8988T (cell line): ENCODE measurements at regions not wholly inside any gene's neighbourhood (a gene's known extent, or its start where the extent isn't known, plus 50 kb on each side); places are given as distances from the start of the nearest gene placed in this dataset.

Experiments used
- DNase-seq: peaks from one replicate; pipeline ENCODE4 v3.0.0; 2011

GRCh38 chr14:101184104-101184455 lies 280.6 kb upstream of the RTL1 start:
- no peak for DNase-seq

- no peak for DNase-seq
Measured at GRCh38 chr14:101184572-101184971, 281.1 kb upstream of the RTL1 start.

GRCh38 chr14:101185073-101185835 lies 281.7 kb upstream of the RTL1 start:
- DNase-seq: no peak

- DNase-seq: no peak
Measured at GRCh38 chr14:101185946-101186345, 282.4 kb upstream of the RTL1 start.

- no peak for DNase-seq
Measured at GRCh38 chr14:101186544-101186943, 283.0 kb upstream of the RTL1 start.

- no peak for DNase-seq
Measured at GRCh38 chr14:101186992-101187815, 283.7 kb upstream of the RTL1 start.

- DNase-seq: peak; percentile 0
Measured at GRCh38 chr14:101187816-101188570, 284.5 kb upstream of the RTL1 start.

GRCh38 chr14:101188571-101188915 lies 285.0 kb upstream of the RTL1 start:
- DNase-seq: no peak

GRCh38 chr14:101189266-101189665 lies 285.7 kb upstream of the RTL1 start:
- DNase-seq: no peak

- DNase-seq: no peak
Measured at GRCh38 chr14:101189962-101190560, 286.5 kb upstream of the RTL1 start.

- DNase-seq: no peak
Measured at GRCh38 chr14:101191101-101191720, 287.7 kb upstream of the RTL1 start.

- no peak for DNase-seq
Measured at GRCh38 chr14:101191721-101192660, 288.5 kb upstream of the RTL1 start.

- DNase-seq: no peak
Measured at GRCh38 chr14:101192661-101193000, 289.1 kb upstream of the RTL1 start.

- DNase-seq: no peak
Measured at GRCh38 chr14:101193106-101193844, 289.8 kb upstream of the RTL1 start.

- DNase-seq: peak; percentile 2
Measured at GRCh38 chr14:101193845-101194372, 290.4 kb upstream of the RTL1 start.

- DNase-seq: peak; percentile 7
Measured at GRCh38 chr14:101194373-101195308, 291.1 kb upstream of the RTL1 start.

- peak; percentile 12 for DNase-seq
Measured at GRCh38 chr14:101195309-101195901, 291.9 kb upstream of the RTL1 start.

GRCh38 chr14:101196051-101196712 lies 292.7 kb upstream of the RTL1 start:
- DNase-seq: peak; percentile 7
